Upper lobe of left lung (tissue), 6 donors: ENCODE measurements at regions not wholly inside any gene's neighbourhood (a gene's known extent, or its start where the extent isn't known, plus 50 kb on each side); places are given as distances from the start of the nearest gene placed in this dataset.

Experiments
- ATAC-seq, 2 donors: fragments of 200-7000 bp; cut with Tn5 transposase; one replicate each; pipeline ENCODE4 v1.9.1; 2022; ENCODE audit warnings: mild to moderate bottlenecking in 2 of 2, moderate library complexity in 2 of 2; ENCODE audit not compliant: low FRiP score in 2 of 2
- DNase-seq, 2 donors: peaks; one replicate each; pipeline ENCODE4 v3.0.0-alpha.2; 2019 to 2020
- H3K27ac ChIP-seq, 4 donors: fragments of 200-600 bp; sonication (generic); one replicate each; pipeline ENCODE4 v1.5.1; 2016 to 2019
- H3K27me3 ChIP-seq, 4 donors: fragments of 200-600 bp; sonication (generic); one replicate each; pipeline ENCODE4 v1.5.1; 2017 to 2019
- H3K36me3 ChIP-seq, 4 donors: fragments of 200-600 bp; sonication (generic); one replicate each; pipeline ENCODE4 v1.5.1; 2016 to 2019
- H3K4me1 ChIP-seq, 4 donors: fragments of 200-600 bp; sonication (generic); one replicate each; pipeline ENCODE4 v1.5.1; 2018 to 2019
- H3K4me3 ChIP-seq, 4 donors: fragments of 200-600 bp; sonication (generic); one replicate each; pipeline ENCODE4 v1.5.1; 2017 to 2019; ENCODE audit warnings: mild to moderate bottlenecking in 2 of 4, moderate library complexity in 1 of 4
- H3K9me3 ChIP-seq, 4 donors: fragments of 200-600 bp; sonication (generic); one replicate each; pipeline ENCODE4 v1.5.1; 2018 to 2019
- EP300 ChIP-seq, 4 donors: sonication (generic); formaldehyde crosslinking; IDR thresholded peaks; one replicate each; pipeline ENCODE4 v1.5.1; 2017; ENCODE audit warnings: antibody characterized with exemption in 4 of 4, control low read depth in 2 of 4
- POLR2A ChIP-seq, 4 donors: fragments of 450-650 bp; IDR thresholded peaks; one replicate each; pipeline ENCODE4 v1.5.1; 2016 to 2017; ENCODE audit warnings: antibody characterized with exemption in 4 of 4, mild to moderate bottlenecking in 2 of 4
- POLR2AphosphoS5 ChIP-seq, 2 donors: sonication (generic); formaldehyde crosslinking; IDR thresholded peaks; one replicate each; pipeline ENCODE4 v1.5.1; 2017; ENCODE audit warnings: antibody characterized with exemption in 2 of 2
- WGBS, 2 donors: methylation state at CpG; one replicate each; pipeline ENCODE4 v1.1.5; 2017 to 2018; 5-methylcytosine and 5-hydroxymethylcytosine counted together
- TF ChIP-seq, protein P1 (sequence below), 6 experiments: fragments of 450-650 bp in 4 of 6; fragments of 200-600 bp in 2 of 6; sonication (generic) in 2 of 6; IDR thresholded peaks; one replicate each; pipeline ENCODE4 v1.5.1; 2016 to 2019; ENCODE audit warnings: antibody characterized with exemption in 6 of 6
- donor health status: DM: no; HTN: no; CAD: no; lungs with moderate emphysema.
- donor health status: DM: no; HTN: yes; CAD: no; lungs with severe emphysema.

DNA sequence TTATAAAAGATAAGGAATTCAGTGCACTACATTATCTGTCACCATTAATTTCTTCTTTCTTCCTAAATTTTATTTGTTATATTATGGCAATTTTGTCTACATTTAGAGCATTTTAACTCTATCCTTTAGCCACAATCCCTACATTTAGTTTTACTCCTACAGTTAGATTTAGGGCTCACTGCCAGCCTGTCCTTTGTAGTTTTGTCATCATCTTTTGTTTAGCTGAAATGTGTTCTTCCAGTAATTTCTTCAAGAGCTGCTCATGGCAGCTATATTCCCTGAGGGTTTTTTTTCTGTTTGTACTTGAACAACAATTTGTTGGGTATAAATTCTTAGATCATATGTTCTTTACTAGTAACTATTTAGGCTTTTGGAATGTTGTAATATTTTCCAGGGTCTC is 72.7 kb upstream of the B3GAT2 start:
- no peak for ATAC-seq

DNA sequence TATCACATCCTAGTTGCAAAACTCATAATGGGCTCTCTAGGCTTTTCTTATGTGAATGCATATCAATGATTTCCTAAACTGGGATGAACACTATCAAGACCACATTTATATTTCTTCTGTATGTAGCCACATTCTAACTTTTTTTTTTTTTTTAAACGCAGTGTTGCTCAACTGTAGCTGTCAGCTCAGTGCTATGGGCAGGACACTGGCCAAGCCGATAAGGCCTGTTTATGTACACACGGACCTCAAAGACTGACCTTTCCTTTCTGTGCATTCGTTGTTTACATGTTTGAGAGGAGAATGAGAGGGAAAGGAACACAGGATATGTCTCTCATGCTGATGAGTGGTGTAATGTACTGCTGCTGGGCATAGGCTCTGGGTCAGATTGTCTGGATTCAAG is 75.1 kb upstream of the B3GAT2 start:
- 15 to 29% methylated on average over 4 of the region's 4 CpGs for WGBS, 2 donors
- TF ChIP-seq, protein P1, sequence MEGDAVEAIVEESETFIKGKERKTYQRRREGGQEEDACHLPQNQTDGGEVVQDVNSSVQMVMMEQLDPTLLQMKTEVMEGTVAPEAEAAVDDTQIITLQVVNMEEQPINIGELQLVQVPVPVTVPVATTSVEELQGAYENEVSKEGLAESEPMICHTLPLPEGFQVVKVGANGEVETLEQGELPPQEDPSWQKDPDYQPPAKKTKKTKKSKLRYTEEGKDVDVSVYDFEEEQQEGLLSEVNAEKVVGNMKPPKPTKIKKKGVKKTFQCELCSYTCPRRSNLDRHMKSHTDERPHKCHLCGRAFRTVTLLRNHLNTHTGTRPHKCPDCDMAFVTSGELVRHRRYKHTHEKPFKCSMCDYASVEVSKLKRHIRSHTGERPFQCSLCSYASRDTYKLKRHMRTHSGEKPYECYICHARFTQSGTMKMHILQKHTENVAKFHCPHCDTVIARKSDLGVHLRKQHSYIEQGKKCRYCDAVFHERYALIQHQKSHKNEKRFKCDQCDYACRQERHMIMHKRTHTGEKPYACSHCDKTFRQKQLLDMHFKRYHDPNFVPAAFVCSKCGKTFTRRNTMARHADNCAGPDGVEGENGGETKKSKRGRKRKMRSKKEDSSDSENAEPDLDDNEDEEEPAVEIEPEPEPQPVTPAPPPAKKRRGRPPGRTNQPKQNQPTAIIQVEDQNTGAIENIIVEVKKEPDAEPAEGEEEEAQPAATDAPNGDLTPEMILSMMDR (IDR thresholded peaks at IDR 0.05) = no peak
- TF ChIP-seq POLR2A (IDR thresholded peaks at IDR 0.05) (no peak), EP300 (IDR thresholded peaks at IDR 0.05) (peak in 1 of 4 donors; percentile 24), POLR2AphosphoS5 (IDR thresholded peaks at IDR 0.05) (peak in 1 of 2 donors; percentile 43)
- Histone ChIP-seq H3K4me1 (no peaks in the 10 kb centered on the region), H3K36me3 (no peaks in the 10 kb centered on the region), H3K4me3 (no peak overlapping the region), H3K27me3 (no peaks in the 10 kb centered on the region), H3K9me3 (no peaks in the 10 kb centered on the region), H3K27ac (no peak overlapping the region)
- ATAC-seq (no peak), DNase-seq (no peak)

More for the DNA sequence above, 72.7 kb upstream of the B3GAT2 start:
- H3K4me3 ChIP-seq = no peak overlapping the region
- TF ChIP-seq POLR2A (IDR thresholded peaks at IDR 0.05) = no peak
- TF ChIP-seq, protein P1 (IDR thresholded peaks at IDR 0.05) = no peak
- no peak for TF ChIP-seq EP300 (IDR thresholded peaks at IDR 0.05)
- TF ChIP-seq POLR2AphosphoS5 (IDR thresholded peaks at IDR 0.05) = no peak
- DNase-seq = no peak
- no peaks in the 10 kb centered on the region for H3K4me1 ChIP-seq
- H3K27ac ChIP-seq = no peak overlapping the region
- H3K36me3 ChIP-seq = no peaks in the 10 kb centered on the region
- H3K9me3 ChIP-seq = no peaks in the 10 kb centered on the region
- H3K27me3 ChIP-seq = no peaks in the 10 kb centered on the region

DNA sequence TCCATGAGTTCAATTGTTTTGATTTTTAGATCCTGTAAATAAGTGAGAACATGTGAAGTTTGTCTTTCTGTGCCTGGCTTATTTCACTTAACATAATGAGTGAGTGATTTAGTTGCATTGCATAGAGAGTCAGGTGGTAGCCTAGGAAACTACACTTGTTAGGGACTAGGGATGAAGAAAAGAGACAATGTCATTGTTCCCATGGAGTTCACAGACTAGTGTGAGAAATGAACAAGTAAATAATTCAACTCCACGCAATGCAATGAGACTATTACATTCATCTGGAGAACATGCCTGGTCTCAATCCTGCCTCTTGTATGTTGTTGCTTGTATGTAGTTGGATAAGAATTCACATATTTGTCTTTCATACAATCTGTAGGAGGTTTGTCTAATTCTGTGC is 76.3 kb upstream of the B3GAT2 start:
- TF ChIP-seq EP300 (IDR thresholded peaks at IDR 0.05) = no peak
- TF ChIP-seq, protein P1 (IDR thresholded peaks at IDR 0.05) = no peak
- TF ChIP-seq POLR2AphosphoS5 (IDR thresholded peaks at IDR 0.05) = no peak
- TF ChIP-seq POLR2A (IDR thresholded peaks at IDR 0.05) = no peak
- no peaks in the 10 kb centered on the region for H3K9me3 ChIP-seq
- H3K4me1 ChIP-seq = no peaks in the 10 kb centered on the region
- 91 to 92% methylated on average over 1 of the region's 1 CpG for WGBS, 2 donors
- no peak for DNase-seq
- no peaks in the 10 kb centered on the region for H3K36me3 ChIP-seq
- H3K27ac ChIP-seq = no peak overlapping the region
- ATAC-seq = no peak
- no peaks in the 10 kb centered on the region for H3K27me3 ChIP-seq
- no peak overlapping the region for H3K4me3 ChIP-seq

DNA sequence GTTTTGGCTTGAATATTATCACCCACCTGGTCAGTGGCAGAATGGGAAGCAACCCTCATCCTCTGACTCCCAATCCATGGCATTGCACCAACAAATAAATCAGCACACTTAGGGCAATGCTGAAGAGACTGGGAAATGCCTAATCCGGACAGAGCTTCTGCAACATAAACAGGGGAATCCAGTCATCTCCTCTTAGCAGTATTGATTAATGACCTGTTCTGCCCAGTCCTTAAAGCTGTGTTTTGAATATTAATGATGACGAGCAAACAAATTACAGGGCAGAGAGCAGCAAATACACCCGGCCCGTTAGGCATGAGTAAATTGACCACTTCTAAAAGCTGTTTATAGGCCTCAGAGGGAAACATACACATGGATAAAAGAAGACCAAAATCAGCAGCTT is 77.0 kb upstream of the B3GAT2 start:
- Histone ChIP-seq H3K36me3 (no peaks in the 10 kb centered on the region), H3K27me3 (no peaks in the 10 kb centered on the region), H3K9me3 (no peaks in the 10 kb centered on the region), H3K4me3 (no peak overlapping the region), H3K4me1 (no peaks in the 10 kb centered on the region), H3K27ac (no peak overlapping the region)
- TF ChIP-seq, protein P1 (IDR thresholded peaks at IDR 0.05) = no peak
- no peak for TF ChIP-seq POLR2A (IDR thresholded peaks at IDR 0.05)
- ATAC-seq (no peak), DNase-seq (no peak)
- WGBS, 2 donors = 40 to 55% methylated on average over 4 of the region's 4 CpGs

DNA sequence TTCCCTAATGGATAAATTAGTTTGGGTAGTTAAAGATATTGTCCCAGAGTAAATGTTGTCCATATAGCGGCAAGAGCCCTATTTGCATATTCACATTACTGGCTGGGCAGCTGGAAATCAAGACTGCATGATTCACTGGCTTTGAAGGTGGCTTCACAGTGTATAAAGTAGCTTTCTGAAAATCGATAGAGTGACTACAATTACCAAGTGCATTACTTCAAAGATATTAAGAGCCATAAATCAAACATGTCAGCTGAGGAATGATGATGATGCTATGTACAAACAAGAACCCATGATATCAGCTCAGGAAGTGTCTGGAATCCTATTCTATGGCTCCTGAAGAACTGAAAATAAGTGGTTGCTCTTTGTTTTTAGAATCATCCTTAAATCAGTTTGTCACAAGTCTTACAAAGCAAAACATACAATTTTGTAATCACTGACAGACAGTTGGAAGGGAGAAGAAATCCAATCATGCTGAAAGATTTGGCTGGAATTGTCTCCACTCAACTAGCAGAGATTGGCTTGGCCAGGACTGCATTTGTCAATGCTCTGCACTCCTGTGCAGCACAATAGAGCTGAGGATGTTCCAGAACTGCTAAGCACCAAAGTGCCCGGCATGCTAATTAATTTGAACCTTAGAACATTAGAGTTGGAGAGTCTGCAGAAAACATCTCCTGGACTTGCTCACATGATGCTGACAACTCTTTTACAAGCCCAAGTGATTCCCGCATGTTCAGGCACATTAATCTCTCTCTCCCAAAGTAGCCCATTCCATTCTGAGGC is 77.9 kb upstream of the B3GAT2 start:
- no peaks in the 10 kb centered on the region for H3K9me3 ChIP-seq
- H3K27ac ChIP-seq = no peak overlapping the region
- no peaks in the 10 kb centered on the region for H3K4me1 ChIP-seq
- no peak for ATAC-seq
- H3K36me3 ChIP-seq = no peaks in the 10 kb centered on the region
- TF ChIP-seq POLR2A (IDR thresholded peaks at IDR 0.05) = no peak
- TF ChIP-seq, protein P1 (IDR thresholded peaks at IDR 0.05) = no peak
- TF ChIP-seq POLR2AphosphoS5 (IDR thresholded peaks at IDR 0.05) = no peak
- TF ChIP-seq EP300 (IDR thresholded peaks at IDR 0.05) = no peak
- DNase-seq = no peak
- H3K4me3 ChIP-seq = no peak overlapping the region
- 82 to 83% methylated on average over 4 of the region's 4 CpGs for WGBS, 2 donors
- no peaks in the 10 kb centered on the region for H3K27me3 ChIP-seq
